PC-3 (cell line): ENCODE measurements at regions not wholly inside any gene's neighbourhood (a gene's known extent, or its start where the extent isn't known, plus 50 kb on each side); places are given as distances from the start of the nearest gene placed in this dataset.

Experiments used
- CTCF ChIP-seq: fragments of 300-600 bp; sonication (generic); conservative IDR thresholded peaks from 2 replicates; pipeline ENCODE4 v1.5.1; 2017; ENCODE audit warnings: antibody characterized with exemption, low read depth, mild to moderate bottlenecking, low read length
- EZH2 ChIP-seq: fragments of 300-600 bp; sonication (generic); IDR thresholded peaks from one replicate; pipeline ENCODE4 v1.6.1; 2017; ENCODE audit warnings: antibody characterized with exemption, mild to moderate bottlenecking, low read length; ENCODE audit not compliant: unreplicated experiment
- EZH2phosphoT487 ChIP-seq: fragments of 300-600 bp; sonication (generic); IDR thresholded peaks from 2 replicates; pipeline ENCODE4 v1.6.1; 2018; ENCODE audit warnings: mild to moderate bottlenecking, antibody characterized with exemption, low read length, borderline replicate concordance

GRCh38 chr6:40759838-40760237 lies 172.7 kb upstream of the LRFN2 start:
- no peak for TF ChIP-seq CTCF
- no peak for TF ChIP-seq EZH2phosphoT487
- no peak for TF ChIP-seq EZH2
